ENCODE measurements at regions not wholly inside any gene's neighbourhood (a gene's known extent, or its start where the extent isn't known, plus 50 kb on each side); places are given as distances from the start of the nearest gene placed in this dataset.

- TF ChIP-seq MAX (IDR thresholded peaks at IDR 0.05) (no peak), JUND (IDR thresholded peaks at IDR 0.05) (no peak), CTCF (IDR thresholded peaks at IDR 0.05; ENCODE audit: low read depth, low read length, missing input control) (no peak), EGR1 (IDR thresholded peaks at IDR 0.05; ENCODE audit: low read depth in 2 of 2) (no peak), TAF1 (conservative IDR thresholded peaks at IDR 0.05) (no peak), RXRA (IDR thresholded peaks at IDR 0.05) (no peak), REST (IDR thresholded peaks at IDR 0.05) (no peak)
These were observed 78.7 kb upstream of the ACTBL2 start for GRCh38 chr5:57561231-57561842.

Data from liver (tissue), 3 donors.